Epithelial cell of esophagus (primary cell): ENCODE measurements at regions not wholly inside any gene's neighbourhood (a gene's known extent, or its start where the extent isn't known, plus 50 kb on each side); places are given as distances from the start of the nearest gene placed in this dataset.

Experiments
- DNase-seq: peaks from one replicate; pipeline ENCODE4 v3.0.0; 2010; ENCODE audit warnings: low read depth
- H3K4me3 ChIP-seq: 2 replicates; pipeline ENCODE4 v1.5.1; 2011; ENCODE audit warnings: mild to moderate bottlenecking, low read length, control low read depth
- CTCF ChIP-seq: IDR thresholded peaks from 2 replicates; pipeline ENCODE4 v1.5.1; 2011; ENCODE audit warnings: low read depth, mild to moderate bottlenecking, low read length, control low read depth, inconsistent platforms; ENCODE audit not compliant: insufficient read depth; ENCODE audit errors: missing control alignments

- H3K4me3 ChIP-seq = no peak overlapping the region
- DNase-seq = no peak
- TF ChIP-seq CTCF = no peak
Observed at GRCh38 chr13:21997726-21998125, 326.9 kb downstream of the FGF9 start.

GRCh38 chr13:21998279-21998990 lies 327.6 kb downstream of the FGF9 start:
- no peak overlapping the region for H3K4me3 ChIP-seq
- TF ChIP-seq CTCF = no peak
- DNase-seq = no peak

GRCh38 chr13:21999666-22000065 lies 328.8 kb downstream of the FGF9 start:
- no peak overlapping the region for H3K4me3 ChIP-seq
- no peak for DNase-seq
- TF ChIP-seq CTCF = no peak

- DNase-seq = no peak
- no peak for TF ChIP-seq CTCF
- no peak overlapping the region for H3K4me3 ChIP-seq
Observed at GRCh38 chr13:22000191-22000590, 329.3 kb downstream of the FGF9 start.

- H3K4me3 ChIP-seq = no peak overlapping the region
- no peak for DNase-seq
- TF ChIP-seq CTCF = no peak
Observed at GRCh38 chr13:22001336-22001735, 330.5 kb downstream of the FGF9 start.

- TF ChIP-seq CTCF = no peak
- no peak overlapping the region for H3K4me3 ChIP-seq
- no peak for DNase-seq
Observed at GRCh38 chr13:22002893-22003292, 332.0 kb downstream of the FGF9 start.

GRCh38 chr13:22009500-22009899 lies 338.6 kb downstream of the FGF9 start:
- DNase-seq = no peak
- TF ChIP-seq CTCF = no peak
- H3K4me3 ChIP-seq = no peak overlapping the region
